CD4-positive, alpha-beta T cell treated with Interleukin-2 at 100 ng/mL for 4 hours (primary cell): ENCODE measurements at regions not wholly inside any gene's neighbourhood (a gene's known extent, or its start where the extent isn't known, plus 50 kb on each side); places are given as distances from the start of the nearest gene placed in this dataset.

Experiments
- DNase-seq: peaks from one replicate; pipeline ENCODE4 v3.0.0-alpha.2; 2020; ENCODE audit warnings: low spot score

GRCh38 chr14:51478175-51478621 is 173.5 kb upstream of the FRMD6 start:
- no peak for DNase-seq

DNA sequence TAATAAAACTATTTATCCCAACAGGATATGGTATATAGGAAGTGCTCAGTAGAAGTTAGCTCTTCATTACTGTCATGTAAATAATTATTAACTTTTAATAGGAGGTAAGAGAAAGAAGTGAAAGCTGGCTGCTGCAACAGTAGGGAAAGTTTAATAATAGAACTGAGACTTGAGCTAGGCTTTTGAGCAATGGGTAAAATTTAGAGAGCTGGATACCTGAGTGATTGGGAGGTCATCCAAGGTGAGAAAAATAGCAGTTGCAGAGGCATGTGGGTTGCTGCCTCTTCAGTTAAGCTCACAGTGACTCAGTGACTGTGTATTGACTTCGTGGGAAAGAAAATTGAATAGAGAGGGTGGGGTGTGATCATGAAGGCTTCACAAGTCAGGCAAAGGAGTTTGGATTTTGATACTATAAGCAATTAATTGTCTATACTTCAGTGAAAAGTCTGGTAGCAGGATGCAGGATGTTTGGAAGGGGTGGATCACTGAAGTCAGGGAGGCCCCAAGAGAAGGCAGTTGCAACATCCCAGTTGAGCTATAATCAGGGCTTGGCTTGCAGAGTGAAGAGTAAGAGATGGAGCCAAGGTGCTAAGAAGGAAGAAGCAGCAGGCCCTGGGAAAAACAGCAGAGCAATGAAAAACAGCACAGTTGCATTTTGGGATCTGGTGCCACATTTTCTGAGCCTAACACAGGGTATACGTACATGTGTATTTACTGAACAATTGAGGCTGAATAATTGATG is 172.0 kb upstream of the FRMD6 start:
- DNase-seq = no peak

- no peak for DNase-seq
Measured at GRCh38 chr14:51481643-51482042, 170.1 kb upstream of the FRMD6 start.

GRCh38 chr14:51482102-51482501 is 169.6 kb upstream of the FRMD6 start:
- no peak for DNase-seq

DNA sequence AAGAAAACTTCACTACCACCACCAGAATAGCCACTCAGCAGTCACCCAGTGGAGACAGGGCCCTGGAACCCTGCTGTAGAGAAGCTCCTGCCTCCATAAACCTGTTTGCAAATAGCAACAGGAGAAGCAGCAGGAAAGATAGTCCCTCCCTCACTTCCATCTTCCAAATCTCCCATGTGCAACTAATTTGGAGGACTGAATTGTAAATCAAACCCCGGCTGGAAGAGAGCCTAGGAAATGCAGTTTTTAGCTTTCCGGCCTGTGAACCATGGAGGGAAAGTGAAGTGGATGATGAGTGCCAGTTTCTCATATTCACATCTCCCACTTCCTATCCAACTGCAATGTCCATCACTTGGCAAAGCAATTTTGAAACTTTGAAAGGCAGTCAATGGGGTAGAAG is 167.2 kb upstream of the FRMD6 start:
- DNase-seq = no peak

DNA sequence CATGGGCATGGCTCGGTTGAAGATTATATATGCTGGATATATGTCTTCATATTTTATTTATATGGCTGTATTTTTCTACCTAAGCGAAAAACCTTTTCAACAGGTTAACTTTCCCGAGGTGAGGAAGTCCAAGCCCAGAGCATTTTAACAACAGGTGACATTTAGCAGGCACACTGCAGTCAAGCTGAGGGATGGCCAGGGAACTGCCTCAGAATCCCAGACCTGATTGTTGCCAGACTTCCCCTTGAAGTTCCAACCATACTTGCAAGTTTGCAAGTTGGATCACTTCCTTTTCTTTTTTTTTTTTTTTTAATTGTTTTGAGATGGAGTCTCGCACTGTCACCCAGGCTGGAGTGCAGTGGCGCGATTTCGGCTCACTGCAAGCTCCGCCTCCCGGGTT is 166.0 kb upstream of the FRMD6 start:
- no peak for DNase-seq

DNA sequence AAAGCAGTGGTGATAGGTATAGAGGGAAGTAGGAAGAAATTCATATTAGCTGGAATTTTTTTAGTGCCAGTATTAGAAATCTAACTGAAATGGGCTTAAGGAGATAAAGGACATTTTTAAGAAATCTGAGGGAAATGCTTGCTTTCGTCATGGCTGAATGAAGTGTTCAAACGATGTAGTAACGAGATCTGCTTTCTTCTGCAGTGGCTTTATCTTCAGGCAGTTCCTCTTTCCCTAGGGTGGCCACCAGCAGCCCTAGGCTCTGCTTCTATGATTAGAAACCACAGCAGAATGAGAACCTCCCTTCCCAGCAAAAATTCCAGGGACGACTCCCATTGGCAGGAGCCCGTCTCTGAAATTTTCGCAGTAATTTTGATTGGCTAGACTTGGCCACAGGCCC is 163.9 kb upstream of the FRMD6 start:
- no peak for DNase-seq

DNA sequence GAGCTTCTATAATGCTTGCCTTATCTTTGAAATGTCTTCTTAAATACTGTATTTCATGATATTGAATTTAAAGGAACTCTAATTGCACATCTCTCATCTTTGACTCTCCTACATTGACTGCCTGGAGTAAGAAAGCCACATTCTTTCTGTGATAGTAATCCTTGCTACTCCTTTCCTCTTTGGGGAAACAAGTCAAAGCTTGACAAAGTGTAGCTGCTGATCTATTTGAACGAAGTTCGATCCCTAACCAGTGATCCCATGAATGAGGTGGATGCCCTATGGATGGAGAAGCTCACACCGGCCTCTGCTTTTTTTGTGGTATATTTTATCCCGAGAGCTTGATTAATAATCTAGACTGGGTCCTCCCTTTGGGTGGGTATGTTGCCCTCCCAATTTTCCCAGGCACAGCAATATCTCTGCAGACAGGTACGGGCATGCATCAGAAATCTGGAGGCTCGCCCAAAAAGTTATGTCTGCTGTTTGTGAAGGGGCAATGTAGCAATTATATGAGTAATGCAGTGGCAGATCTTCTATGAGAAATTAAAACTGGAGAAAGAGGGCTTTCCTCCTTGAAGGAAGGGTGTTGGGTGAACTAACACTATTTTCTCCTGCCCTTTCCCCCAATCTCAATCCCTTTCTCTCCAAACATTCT is 163.0 kb upstream of the FRMD6 start:
- no peak for DNase-seq

DNA sequence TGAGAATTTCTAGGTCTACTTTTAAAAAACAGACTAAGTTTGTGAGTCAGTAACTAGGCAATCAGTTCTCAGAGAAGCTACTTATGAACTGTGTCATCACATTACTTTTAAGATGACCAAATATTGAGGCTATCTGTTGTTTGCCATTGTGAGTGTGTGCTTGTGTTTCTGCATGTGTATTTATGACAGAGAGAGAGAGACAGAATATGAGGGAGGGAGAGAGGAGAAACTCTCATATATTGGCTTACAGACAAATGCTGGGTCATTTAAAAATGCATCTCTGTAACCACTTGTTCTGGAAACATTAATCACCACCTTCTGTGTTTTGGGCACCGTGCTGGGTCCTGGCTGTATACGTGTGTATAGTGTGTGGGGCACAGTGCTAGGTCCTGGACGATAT is 161.5 kb upstream of the FRMD6 start:
- no peak for DNase-seq

- no peak for DNase-seq
Measured at GRCh38 chr14:51491036-51491545, 160.6 kb upstream of the FRMD6 start.

DNA sequence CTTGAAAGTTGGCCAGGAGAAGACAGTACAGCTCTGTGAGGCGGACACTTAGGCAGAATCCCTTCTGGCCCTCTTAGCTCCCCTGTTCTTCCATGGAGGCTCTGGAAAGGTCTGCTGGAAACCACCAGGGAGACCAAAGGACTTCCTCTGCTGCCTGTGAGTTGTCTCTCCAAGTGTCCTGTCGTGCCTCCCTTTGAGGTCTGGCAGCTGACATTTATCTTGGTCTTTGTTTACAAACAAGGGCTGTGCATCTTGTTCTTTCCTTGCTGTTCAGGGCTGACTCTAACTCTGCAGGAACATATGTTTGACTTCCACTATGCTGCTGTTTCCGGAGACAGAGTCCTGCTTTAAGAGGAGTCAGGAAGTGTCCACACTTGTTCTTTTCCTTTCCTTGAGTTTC is 159.9 kb upstream of the FRMD6 start:
- DNase-seq = no peak

GRCh38 chr14:51495319-51495718 is 156.4 kb upstream of the FRMD6 start:
- no peak for DNase-seq

GRCh38 chr14:51498411-51499227 is 153.1 kb upstream of the FRMD6 start:
- DNase-seq = no peak

DNA sequence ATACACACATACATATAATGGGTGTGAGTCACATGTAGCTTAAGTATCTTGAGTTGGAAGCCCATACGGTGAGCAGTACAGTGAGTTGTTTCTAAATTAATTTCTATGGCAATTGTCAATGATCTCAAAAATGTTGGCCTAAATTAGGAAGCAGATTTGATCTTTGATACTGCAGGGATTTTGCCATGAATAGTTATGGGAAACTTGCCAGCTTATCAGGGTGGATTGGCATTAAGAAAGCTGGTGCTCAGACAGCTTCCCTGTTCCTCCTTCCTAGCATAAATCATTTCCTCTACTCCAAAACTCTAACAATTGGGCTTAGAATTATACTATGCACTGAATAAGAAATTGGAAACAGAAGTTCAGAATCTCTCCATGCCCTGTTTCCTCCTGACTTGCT is 150.9 kb upstream of the FRMD6 start:
- no peak for DNase-seq

GRCh38 chr14:51501746-51502145 is 150.0 kb upstream of the FRMD6 start:
- no peak for DNase-seq

GRCh38 chr14:51504669-51505068 is 147.0 kb upstream of the FRMD6 start:
- no peak for DNase-seq

DNA sequence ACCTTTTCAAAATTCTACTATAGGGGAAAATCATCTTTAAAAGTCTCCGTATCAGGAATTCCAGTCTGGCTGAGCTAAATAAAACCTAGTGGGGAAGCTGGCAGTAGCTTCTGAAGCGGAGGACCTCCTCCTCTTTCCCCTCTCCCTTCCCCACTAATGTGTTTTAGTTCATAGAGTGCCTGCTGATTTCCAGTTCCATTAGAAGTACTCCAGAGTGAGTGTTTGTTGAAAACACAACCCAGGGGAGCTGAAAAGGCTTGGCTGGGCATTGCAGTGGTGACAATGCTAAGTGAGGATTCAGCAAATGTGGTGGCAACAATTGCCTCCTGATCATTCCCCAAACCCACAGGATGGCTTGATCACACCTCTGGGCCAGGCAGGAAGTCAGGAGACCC is 144.2 kb upstream of the FRMD6 start:
- no peak for DNase-seq

GRCh38 chr14:51507906-51508511 is 143.7 kb upstream of the FRMD6 start:
- no peak for DNase-seq

DNA sequence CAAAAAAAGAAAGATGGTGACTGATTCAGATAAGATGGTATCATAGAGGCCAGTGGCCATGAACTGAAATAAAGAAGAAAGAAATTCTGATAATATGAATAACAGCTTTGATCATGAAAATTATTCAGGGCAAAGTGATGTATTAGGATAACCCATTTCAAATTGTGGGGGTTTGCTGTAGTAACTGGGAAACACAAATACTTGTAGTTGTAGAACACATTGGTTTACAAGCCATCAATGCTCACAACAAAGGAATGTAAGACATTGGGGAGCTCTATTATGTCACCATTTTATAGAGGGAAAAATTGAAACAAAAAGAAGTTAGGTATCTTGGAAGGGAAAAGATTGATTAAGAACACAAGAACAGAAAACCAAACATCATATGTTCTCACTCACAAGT is 140.4 kb upstream of the FRMD6 start:
- no peak for DNase-seq

DNA sequence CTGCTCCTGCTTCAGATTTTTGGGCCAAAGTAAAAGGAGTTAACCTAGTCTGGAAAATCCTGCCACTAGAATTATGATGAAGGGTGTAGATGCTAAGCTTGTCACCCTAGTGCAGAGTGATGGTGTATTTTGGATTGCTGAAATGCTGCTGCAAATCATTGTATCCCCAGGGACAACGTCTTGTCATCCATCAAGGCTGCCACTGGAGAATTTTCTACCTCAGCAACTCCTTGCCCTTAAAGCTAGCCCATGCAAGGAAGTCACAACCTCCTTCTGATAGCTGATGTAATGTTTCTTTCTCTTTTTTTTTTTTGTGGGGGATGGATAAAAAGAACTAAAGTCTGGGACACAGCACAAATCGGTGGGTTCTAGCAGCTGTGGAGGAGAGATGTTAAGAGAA is 139.4 kb upstream of the FRMD6 start:
- no peak for DNase-seq

- DNase-seq = no peak
Measured at GRCh38 chr14:51513281-51513680, 138.4 kb upstream of the FRMD6 start.

GRCh38 chr14:51513933-51514332 is 137.8 kb upstream of the FRMD6 start:
- DNase-seq = no peak
